NCI-H2227 (cell line): ENCODE measurements at regions not wholly inside any gene's neighbourhood (a gene's known extent, or its start where the extent isn't known, plus 50 kb on each side); places are given as distances from the start of the nearest gene placed in this dataset.

ENCODE experiments used
- DNase-seq: peaks from one replicate; lab custom pipeline; 2025; ENCODE audit not compliant: unreplicated experiment; lab: John Stamatoyannopoulos, UW

DNA sequence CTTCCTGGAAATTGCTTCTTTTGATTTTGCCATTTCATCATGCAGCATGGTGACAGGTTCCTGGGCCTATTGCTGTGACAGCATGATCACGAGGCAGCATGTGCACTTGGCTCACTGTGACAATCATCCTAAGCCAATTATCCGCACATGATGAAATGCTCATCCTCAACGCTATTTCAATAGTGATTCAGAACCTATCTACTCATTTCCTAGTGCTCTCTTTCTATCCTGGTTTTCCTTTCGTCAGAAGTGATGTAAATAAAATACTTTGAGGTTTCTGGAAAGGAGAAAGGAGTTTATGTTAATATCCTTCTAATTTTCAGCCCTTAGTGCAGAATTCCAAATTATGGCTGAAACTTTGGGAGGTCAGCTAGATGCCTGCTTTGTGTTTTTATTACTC lies 110.6 kb upstream of the ADAMTS5 start:
- no peak for DNase-seq

DNA sequence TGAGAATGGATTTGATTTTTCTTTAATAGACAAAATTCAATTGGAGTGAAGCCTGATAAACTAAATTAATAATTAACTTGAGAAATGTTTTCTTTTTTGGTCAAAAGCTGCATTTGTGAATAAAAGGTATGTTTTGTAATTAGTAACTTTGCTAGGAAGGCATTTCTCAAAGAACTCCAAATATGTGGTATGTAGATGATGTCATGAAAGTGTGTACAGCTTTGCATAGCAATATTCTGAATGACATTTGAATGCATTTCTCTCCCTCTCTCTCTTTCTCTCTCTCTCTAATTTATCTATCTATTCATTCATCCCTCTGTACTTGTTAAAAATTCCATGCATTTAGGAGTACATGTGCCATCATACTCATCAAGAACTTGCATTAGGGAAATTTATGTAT lies 109.1 kb upstream of the ADAMTS5 start:
- DNase-seq: no peak

DNA sequence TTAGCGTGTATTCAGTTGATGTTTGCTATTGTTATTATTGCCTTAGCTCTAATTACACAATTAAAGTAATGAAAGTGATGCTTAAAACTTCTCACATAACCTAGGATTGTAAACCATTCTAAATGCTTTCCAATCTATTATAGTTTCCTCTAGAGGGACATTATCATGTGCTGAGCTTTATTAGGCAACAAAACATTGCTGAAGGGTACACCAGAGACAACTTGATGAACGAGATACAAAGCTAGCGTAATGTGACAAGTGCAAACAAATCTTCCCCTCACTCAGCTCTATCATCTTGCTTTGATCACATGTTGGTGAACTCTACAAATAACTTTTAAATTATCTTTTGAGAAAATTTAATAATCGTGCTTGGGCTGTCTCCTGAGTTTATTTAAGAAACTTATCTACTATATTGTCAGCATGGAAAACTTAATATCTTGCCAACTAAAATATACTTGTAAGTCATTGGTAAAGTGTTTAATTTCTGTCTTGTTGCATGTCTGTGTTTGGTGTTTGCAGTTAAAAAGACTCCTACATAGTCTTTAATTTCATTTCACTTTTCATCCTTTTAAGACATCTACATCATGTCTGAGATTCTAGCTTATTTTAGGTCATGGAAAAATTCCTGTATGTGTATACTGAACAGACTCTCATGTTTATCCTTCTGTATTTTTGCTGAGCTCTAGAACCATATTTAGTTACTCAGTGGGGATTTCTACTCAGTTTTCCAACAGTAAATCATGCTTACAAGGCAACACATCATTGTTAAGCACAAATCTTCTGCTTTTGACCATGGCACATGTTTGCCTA lies 104.2 kb upstream of the ADAMTS5 start:
- DNase-seq: no peak

DNA sequence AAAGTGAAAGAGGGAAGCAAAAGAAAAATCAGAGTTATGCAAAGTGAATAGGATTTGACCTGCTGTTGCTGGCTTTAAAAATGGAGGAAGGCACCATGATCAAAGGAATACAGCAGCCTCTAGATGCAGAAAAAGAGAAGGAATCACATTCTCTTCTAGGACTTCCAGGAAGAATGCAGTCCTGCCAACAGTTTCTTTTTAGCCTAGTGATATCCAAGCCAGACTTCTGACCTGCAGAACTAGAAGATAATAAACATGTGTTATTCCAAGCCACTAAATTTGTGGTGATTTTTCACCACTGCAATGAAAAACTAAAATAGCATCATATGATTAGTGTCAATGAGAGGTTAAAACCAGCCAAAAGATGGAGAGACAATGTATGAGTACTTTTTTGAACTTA lies 101.9 kb upstream of the ADAMTS5 start:
- no peak for DNase-seq

DNA sequence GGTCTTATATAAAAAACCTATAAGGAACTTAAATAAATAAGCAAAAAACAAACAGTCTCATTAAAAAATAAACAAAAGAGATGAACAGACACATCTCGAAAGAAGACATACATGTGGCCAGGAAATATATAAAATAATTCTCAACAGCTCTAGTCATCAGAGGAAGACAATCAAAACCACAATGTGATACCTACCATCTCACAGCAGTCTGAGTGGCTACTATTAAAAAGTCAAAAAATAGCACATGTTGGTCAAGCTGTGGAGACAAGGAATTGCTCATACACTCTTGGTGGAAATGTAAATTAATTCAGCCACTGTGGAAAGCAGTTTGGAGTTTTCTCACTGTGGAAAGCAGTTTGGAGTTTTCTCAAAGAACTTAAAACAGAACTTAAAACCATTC lies 100.3 kb upstream of the ADAMTS5 start:
- DNase-seq: no peak

DNA sequence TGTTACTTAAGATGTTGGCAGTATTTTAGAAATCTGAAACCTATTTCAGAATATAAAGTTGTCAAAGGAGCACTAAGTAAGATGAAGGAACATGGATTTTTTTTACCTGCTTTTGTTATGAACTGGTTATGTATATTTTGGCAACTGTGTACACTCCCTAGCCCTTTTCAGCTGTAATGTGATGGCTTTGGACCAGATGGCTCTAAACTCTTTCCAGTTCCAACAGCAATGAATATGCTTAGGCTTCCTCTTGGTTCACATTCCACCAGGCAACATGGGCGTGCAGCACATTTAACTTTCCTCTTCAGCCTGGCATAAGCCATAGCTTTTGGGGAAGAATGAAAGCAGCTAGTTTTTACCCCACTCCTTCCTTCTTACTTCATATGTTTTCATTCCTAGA lies 95.6 kb upstream of the ADAMTS5 start:
- no peak for DNase-seq

DNA sequence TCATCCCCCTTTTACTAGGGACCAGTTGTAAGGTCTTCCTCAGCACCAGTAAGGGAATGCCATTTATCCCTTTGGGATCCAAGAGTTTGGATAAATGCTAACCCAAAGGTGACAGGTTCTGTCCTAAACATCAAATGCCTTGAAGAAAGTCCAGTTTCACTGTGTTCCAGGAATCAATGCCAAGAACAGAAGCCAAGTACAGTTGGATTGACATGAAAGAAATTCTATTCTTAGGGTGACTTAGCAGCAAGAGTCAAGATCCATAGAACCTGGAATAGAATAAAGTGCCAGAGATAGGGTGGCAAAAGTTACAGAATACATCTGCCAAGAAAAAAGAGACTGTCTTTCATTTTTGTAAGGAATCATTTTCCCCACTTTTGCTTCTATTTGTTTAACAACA lies 94.9 kb upstream of the ADAMTS5 start:
- no peak for DNase-seq

DNA sequence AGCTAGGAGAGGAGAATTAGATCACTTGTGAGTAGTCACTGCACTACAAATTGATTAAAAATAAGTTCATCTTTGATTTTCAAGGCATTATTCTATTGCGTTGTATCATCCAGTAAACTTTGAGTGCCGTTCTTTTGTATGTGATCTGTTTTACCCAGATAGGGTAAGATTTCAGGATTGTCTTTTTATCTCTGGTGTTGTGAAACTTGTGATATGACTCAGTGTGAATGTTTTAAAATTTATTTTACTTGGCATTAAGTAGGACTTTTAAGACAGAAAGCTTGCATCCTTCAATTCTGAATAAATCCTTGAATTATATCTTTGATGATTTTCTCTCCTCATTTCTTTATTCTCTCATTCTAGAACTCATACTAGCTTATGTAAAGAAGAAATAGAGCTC lies 93.3 kb upstream of the ADAMTS5 start:
- no peak for DNase-seq

DNA sequence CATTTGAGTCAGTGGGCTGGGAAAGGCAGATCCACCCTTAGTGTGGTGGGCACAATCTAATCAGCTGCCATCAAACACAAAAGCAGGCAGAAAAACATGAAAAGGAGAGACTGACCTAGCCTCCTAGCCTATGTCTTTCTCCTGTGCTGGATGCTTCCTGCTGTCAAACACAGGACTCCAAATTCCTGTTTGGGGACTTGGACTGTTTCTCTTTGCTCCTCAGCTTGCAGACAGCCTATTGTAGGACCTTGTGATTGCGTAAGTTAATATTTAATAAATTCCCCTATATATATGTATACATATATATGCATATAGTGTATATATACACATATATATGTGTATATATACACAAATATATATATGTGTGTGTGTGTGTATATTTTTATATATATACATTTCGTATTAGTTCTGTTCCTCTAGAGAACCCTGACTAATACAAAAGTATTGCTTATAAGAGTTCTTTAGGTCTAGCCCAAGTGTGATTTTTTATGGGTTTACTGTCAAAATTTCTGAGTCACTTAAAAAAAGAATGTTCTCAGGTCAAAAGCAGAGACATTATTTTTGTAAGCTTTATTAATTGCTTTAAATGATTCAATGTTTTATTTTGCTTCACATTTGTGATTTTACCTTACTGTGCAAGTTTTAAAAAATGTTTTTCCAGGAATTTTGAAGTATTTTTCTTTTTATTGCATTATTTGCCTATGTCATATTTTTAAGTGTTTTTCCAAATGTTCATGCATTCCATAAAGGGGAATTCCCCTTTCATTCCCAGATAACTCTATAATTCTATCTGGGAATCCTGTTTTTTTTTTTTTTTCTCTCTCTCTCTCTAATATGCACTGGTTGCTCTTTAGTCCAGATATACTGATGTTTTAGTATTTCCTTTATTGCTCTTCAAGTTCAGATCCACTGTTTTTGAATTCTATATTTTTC lies 92.1 kb upstream of the ADAMTS5 start:
- no peak for DNase-seq

DNA sequence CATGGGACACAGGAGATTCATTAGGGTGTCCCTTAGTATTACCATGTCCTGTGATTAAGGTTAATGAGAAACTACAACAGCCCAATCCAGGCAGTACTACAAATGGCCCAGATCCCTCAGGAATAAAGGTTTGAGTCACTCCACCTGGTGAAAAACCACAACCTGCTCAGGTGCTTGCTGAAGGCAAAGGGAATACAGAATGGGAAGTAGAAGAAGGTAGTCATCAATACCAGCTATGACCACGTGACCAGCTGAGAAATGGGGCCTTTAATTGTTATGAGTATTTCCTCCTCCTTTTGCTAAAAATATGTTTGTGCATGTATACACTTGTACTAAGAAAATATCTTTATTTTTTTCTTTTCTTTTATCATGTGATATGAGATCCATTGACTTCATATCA lies 91.1 kb upstream of the ADAMTS5 start:
- DNase-seq: no peak

DNA sequence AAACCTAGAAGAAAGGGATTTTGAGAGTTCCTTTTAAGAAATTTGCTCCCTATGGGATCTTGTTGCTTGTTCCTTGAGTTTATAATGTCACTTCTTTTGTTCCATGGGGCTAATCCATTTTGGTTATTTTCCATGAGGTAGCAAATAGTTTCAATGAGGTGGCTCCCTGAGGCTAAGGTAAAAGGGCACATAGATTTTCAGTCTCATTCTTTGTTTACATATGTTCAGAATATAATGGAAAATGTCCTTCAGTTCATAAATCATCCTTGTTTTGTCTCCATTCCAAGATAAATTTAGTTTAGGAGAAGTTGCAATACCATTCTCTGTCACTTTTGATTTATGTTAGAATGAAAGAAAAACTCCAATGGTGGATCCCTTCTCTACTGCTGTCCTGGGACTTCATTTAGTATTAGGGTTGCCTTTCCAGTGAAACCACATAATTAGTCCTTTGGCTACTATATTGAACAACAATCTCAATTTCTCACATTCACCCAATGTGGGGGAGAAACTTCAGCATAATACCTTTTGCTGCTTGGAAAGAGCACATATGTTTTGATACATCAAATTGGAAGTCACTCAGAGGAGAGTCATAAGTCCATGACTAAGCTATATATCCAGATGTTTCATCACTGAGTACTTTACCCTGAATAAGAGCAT lies 80.9 kb upstream of the ADAMTS5 start:
- DNase-seq: no peak

DNA sequence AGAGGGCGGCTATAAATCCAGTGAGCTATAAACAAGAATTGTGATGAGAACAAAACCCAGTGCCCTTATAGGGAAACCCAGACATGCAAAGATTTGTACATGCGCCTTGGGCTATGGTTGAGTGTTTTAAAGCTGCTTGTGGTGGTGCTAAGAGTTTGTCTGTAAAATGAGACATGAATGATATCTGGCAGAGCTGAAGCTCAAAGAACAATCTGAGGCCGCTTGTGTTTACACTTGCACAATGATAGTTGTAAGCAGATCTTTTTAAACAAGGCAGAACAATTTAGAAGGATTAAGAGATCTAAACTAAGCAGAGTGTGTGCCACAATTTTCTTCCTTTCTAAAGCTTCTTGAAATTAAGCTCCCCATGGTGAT lies 80.4 kb upstream of the ADAMTS5 start:
- DNase-seq: no peak

DNA sequence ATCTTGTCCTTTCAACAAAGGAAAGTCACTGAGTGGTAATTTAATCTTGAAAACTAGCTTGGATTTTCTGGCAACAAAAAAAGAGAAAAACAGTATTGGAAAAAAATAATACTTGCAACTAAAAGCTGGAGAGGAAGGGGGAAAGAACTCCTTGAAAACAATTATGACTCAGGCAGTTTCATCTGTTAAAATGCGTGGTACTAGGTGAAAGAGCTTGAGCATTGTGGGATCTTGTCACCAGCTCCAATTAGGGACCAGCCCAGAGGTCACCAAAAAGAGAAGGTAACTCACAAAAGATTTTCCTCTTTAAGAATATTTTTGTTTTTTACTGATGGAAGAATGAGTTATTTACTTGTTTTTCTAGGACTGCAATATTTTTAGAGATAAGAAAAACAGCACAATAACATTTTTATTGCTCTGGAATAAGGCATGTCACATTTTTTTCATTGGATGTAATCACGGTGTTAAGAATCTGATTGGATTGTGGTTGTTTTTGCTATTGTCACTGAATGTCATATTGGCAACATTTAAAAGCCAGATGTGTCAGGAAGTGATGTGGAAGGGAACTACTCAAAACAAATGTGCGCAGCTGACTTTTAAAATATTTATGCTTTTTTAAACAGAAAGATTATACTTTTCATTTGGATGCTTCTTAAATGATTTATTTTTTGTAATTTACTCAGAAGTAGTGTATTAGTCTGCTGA lies 78.5 kb upstream of the ADAMTS5 start:
- DNase-seq: no peak

DNA sequence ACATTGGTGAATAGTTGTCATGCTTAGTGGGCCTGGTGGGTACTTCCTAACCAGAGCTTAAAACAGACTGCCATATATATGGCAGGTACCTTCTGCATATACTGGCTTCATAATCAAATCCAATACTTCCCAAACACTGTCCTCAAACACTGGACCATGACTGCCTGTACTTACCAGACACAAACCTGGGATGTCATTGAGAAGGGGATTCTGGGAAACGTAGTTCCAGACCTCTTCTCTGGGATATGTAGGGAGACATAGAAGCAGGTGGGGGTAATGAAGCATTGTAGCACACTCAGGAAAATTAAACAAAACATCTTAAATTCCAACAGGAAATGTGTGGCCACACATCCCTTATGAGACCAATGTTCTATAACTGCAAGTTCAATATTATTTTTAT lies 76.5 kb upstream of the ADAMTS5 start:
- DNase-seq: no peak

DNA sequence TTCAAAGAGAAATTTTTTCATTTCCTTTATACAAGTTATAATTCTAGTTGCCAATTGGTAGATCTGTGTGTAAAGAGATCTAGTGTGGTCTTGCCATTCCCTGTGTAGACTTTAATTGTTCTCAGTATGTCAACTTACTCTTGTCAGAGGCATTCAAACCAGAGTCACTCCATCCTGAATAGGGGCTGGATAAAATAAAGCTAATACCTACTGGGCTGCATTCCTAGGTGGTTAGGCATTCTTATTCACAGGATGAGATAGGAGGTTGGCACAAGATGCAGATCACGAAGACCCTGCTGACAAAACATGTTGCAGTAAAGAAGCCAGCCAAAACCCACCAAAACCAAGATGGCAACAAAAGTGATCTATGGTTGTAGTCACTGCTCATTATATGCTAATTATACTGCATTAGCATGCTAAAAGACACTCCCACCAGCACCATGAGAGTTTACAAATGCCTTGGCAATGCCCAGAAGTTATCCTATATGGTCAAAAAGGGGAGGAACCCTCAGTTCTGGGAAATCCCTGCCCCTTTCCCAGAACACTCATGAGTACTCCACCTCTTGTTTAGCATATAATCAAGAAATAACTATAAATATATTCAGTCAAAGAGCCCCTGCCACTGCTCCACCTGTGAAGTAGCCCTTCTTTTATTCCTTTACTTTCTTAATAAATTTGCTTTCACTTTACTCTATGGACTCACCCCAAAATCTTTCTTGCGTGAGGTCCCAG lies 74.0 kb upstream of the ADAMTS5 start:
- no peak for DNase-seq

DNA sequence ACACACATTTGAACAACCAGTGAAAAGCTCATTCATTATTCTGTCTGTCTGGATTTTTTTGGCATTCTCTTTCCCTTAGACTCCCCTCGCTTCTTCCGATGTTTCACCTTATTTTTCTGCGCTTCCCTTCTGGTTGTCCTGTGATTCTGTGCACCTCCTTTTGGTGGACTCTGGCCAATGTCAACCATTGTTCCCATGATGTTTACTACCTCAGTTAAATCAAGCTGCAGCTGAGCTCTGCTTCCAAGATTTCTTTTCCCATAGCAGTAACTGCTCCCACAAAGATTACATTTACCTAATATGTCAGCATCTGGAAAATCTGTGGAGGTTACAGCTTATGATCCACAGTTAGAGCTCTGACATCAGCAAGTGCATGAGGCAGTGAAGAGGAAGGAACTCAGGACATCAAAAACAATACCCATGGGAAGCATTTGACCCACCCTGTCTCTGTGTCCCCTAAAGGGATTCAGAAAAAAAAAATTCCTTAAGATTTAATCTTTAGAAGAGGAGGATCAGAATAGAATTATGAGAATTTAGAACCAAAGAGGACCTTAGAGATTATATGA lies 69.9 kb upstream of the ADAMTS5 start:
- no peak for DNase-seq

DNA sequence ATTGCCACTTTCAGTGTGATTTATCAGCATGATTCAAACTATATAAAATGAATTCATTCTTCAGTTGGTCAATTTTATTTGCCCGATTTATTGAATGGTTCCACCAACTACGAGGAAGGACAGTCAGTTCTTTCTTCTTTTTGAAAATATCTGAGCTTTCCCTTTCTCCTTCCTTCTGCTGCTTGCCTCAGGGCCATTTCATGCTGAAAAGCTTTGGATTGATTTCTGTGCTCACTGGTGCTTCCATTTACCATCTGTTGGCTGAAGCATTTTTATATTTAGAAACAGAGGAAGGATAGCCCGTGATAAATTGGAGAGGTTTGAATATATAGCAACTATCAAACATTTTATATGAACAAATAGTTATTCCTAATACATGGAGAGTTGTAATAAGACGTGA lies 68.9 kb upstream of the ADAMTS5 start:
- DNase-seq: no peak

DNA sequence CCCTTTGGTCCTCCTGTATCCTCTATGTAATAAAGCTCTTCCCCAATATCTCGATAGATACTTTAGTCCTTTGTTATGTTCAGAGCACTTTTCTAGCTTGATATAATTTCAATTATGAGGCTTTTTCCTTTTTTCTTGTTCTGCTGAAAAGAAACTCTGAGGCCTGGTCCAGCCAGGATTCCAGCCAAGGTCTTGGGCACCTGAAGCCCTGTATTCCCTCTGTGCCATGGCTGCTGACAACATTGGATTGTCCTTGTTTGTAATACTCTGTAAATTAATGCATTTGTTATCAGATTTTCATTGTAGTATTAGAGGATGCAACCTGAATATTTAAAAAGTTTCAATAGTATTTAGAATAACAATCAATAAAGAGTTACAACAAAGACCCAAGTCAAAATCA lies 67.9 kb upstream of the ADAMTS5 start:
- no peak for DNase-seq

DNA sequence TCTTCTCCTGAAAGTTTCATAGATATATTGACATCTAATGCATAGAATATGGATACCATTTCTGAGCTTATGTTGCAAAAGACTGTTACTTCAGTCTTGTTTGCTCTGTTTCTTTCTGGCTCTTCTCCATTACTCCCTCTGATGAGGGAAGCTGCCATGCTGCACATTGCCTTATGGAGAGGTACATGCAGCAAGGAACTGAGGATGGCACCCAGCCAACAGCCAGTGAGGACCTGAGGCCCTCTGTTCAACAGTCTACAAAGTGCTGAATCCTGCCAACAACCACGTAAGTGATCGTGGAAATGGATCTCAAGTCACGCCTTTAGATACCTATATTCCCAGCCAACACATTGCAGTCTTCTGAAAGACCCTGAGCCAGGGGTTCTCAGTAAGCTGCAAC lies 66.6 kb upstream of the ADAMTS5 start:
- DNase-seq: no peak

DNA sequence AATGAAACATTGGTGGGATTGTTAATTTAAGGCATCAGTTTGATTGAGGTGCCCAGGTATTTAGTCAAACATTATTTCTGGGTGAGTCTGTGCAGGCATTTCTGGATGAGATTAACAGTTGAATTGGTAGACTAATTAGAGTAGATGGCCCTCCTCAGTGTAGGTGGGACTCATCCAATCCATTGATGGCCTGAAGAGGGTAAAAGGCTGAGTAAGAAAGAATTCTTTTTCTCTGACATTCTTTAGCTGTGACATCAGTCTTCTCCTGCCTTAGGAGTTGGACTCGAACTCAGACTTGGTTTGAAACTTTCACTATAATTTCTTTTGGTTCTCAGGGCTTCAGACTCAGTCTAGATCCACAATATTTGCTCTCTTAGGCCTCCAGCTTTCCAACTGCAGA lies 59.6 kb upstream of the ADAMTS5 start:
- DNase-seq: no peak
